ENCODE measurements at regions not wholly inside any gene's neighbourhood (a gene's known extent, or its start where the extent isn't known, plus 50 kb on each side); places are given as distances from the start of the nearest gene placed in this dataset.

- no peaks in the 10 kb centered on the region for H3K9me2 ChIP-seq (replicated peaks; ENCODE audit: control insufficient read depth, low read length)
- H3K4me1 ChIP-seq (ENCODE audit: control insufficient read depth, low read length) = no peaks in the 10 kb centered on the region
- H3K9me3 ChIP-seq (ENCODE audit: control insufficient read depth, insufficient read depth, low read length) = no peaks in the 10 kb centered on the region
- no peaks in the 10 kb centered on the region for H3K27me3 ChIP-seq (ENCODE audit: control insufficient read depth, low read length)
- H3K4me2 ChIP-seq (ENCODE audit: low read length) = no peak overlapping the region
- no peaks in the 10 kb centered on the region for H3K36me3 ChIP-seq (ENCODE audit: control insufficient read depth, low read length)
- H3F3A ChIP-seq (ENCODE audit: control insufficient read depth, insufficient read depth) = no peaks in the 10 kb centered on the region
- H3K27ac ChIP-seq (ENCODE audit: low read depth, low read length) = no peak overlapping the region
- H4K20me1 ChIP-seq (ENCODE audit: control insufficient read depth, insufficient read depth, low read depth, low read length) = no peaks in the 10 kb centered on the region
- H3K79me2 ChIP-seq (ENCODE audit: control insufficient read depth, low read length) = no peaks in the 10 kb centered on the region
- TF ChIP-seq EZH2phosphoT487 (IDR thresholded peaks at IDR 0.05; ENCODE audit: borderline replicate concordance, low read length) (no peak), CTCF (IDR thresholded peaks at IDR 0.05; ENCODE audit: low read depth, low read length, poor library complexity, severe bottlenecking) (no peak)
- H3K4me3 ChIP-seq (ENCODE audit: low read length) = no peak overlapping the region
Measured at GRCh38 chr10:10096898-10097297, 920.8 kb upstream of the CELF2 start.

DNA sequence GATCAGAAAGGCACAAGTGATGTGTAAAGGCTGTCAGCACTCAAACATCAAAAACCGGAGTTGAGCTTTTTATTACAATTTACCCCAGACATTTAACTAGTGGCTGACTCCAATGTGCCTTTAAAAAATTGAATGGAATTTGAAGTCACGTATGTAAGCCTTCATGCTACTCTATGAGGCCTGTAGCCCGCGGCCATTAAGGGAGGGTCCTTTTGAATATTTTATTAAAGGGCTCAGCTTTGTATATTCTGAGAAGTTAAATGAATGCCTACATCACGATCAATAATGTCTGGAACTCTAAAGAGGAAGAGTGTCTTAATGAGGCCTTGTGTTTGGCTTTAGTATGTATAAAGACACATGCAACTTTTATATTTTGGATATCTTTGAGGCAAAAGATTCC, 916.6 kb upstream of the CELF2 start:
- Histone ChIP-seq H3K9me3 (ENCODE audit: control insufficient read depth, insufficient read depth, low read length) (no peaks in the 10 kb centered on the region), H3K27ac (ENCODE audit: low read depth, low read length) (no peak overlapping the region), H3K9me2 (replicated peaks; ENCODE audit: control insufficient read depth, low read length) (no peaks in the 10 kb centered on the region)

GRCh38 chr10:10110844-10111490, 906.7 kb upstream of the CELF2 start:
- TF ChIP-seq CTCF (IDR thresholded peaks at IDR 0.05; ENCODE audit: low read depth, low read length, poor library complexity, severe bottlenecking) = no peak
- no peak for TF ChIP-seq EZH2phosphoT487 (IDR thresholded peaks at IDR 0.05; ENCODE audit: borderline replicate concordance, low read length)
- Histone ChIP-seq H3K4me2 (ENCODE audit: low read length) (no peak overlapping the region), H3K36me3 (ENCODE audit: control insufficient read depth, low read length) (no peaks in the 10 kb centered on the region), H3K9me2 (replicated peaks; ENCODE audit: control insufficient read depth, low read length) (no peaks in the 10 kb centered on the region), H4K20me1 (ENCODE audit: control insufficient read depth, insufficient read depth, low read depth, low read length) (no peaks in the 10 kb centered on the region), H3K4me1 (ENCODE audit: control insufficient read depth, low read length) (no peaks in the 10 kb centered on the region), H3K79me2 (ENCODE audit: control insufficient read depth, low read length) (no peaks in the 10 kb centered on the region), H3K9me3 (ENCODE audit: control insufficient read depth, insufficient read depth, low read length) (no peaks in the 10 kb centered on the region; the same call in 1 of the 2 replicates), H3K4me3 (ENCODE audit: low read length) (no peak overlapping the region), H3F3A (ENCODE audit: control insufficient read depth, insufficient read depth) (no peaks in the 10 kb centered on the region), H3K27ac (ENCODE audit: low read depth, low read length) (no peak overlapping the region), H3K27me3 (ENCODE audit: control insufficient read depth, low read length) (no peaks in the 10 kb centered on the region)

More for the DNA sequence above, 916.6 kb upstream of the CELF2 start:
- Histone ChIP-seq H3K27me3 (ENCODE audit: control insufficient read depth, low read length) (no peaks in the 10 kb centered on the region), H3F3A (ENCODE audit: control insufficient read depth, insufficient read depth) (no peaks in the 10 kb centered on the region), H4K20me1 (ENCODE audit: control insufficient read depth, insufficient read depth, low read depth, low read length) (no peaks in the 10 kb centered on the region), H3K36me3 (ENCODE audit: control insufficient read depth, low read length) (no peaks in the 10 kb centered on the region), H3K4me2 (ENCODE audit: low read length) (no peak overlapping the region), H3K4me3 (ENCODE audit: low read length) (no peak overlapping the region), H3K79me2 (ENCODE audit: control insufficient read depth, low read length) (no peaks in the 10 kb centered on the region), H3K4me1 (ENCODE audit: control insufficient read depth, low read length) (no peaks in the 10 kb centered on the region)
- TF ChIP-seq CTCF (IDR thresholded peaks at IDR 0.05; ENCODE audit: low read depth, low read length, poor library complexity, severe bottlenecking) (no peak), EZH2phosphoT487 (IDR thresholded peaks at IDR 0.05; ENCODE audit: borderline replicate concordance, low read length) (no peak)

Data from DOHH2 (cell line).